GM23338 (cell line): ENCODE measurements at regions not wholly inside any gene's neighbourhood (a gene's known extent, or its start where the extent isn't known, plus 50 kb on each side); places are given as distances from the start of the nearest gene placed in this dataset.

ENCODE experiments used
- ATAC-seq: fragments of 200-7000 bp; cut with Tn5 transposase; 3 replicates; pipeline ENCODE4 v1.9.1; 2020
- DNase-seq: peaks from one replicate; pipeline ENCODE4 v3.0.0-alpha.2; 2015; ENCODE audit warnings: low spot score
- H2AFZ ChIP-seq: fragments of 200-600 bp; sonication (generic); 2 replicates; pipeline ENCODE4 v1.8.0; 2016; ENCODE audit warnings: antibody characterized with exemption, mild to moderate bottlenecking, moderate library complexity
- H3F3A ChIP-seq: fragments of 200-600 bp; sonication (generic); replicated peaks from 2 replicates; pipeline ENCODE4 v1.8.0; 2017; ENCODE audit warnings: antibody characterized with exemption, mixed run types, low read depth
- H3K27ac ChIP-seq: fragments of 200-600 bp; sonication (generic); 2 replicates; pipeline ENCODE4 v1.6.1; 2016; ENCODE audit warnings: low read depth
- H3K27me3 ChIP-seq: fragments of 200-600 bp; sonication (generic); 2 replicates; pipeline ENCODE4 v1.8.0; 2016; ENCODE audit warnings: mild to moderate bottlenecking, mixed run types, moderate library complexity; ENCODE audit not compliant: insufficient read depth
- H3K36me3 ChIP-seq: fragments of 200-600 bp; sonication (generic); 2 replicates; pipeline ENCODE4 v1.8.0; 2016; ENCODE audit warnings: mild to moderate bottlenecking; ENCODE audit not compliant: insufficient read depth
- H3K4me1 ChIP-seq: fragments of 200-600 bp; sonication (generic); 2 replicates; pipeline ENCODE4 v1.8.0; 2016; ENCODE audit warnings: mild to moderate bottlenecking, moderate library complexity; ENCODE audit not compliant: insufficient read depth
- H3K4me2 ChIP-seq: fragments of 200-600 bp; sonication (generic); 2 replicates; pipeline ENCODE4 v1.7.1; 2017; ENCODE audit warnings: mixed run types
- H3K4me3 ChIP-seq: fragments of 200-600 bp; sonication (generic); 2 replicates; pipeline ENCODE4 v1.6.1; 2016; ENCODE audit warnings: mixed run types
- H3K79me2 ChIP-seq: fragments of 200-600 bp; sonication (generic); replicated peaks from 2 replicates; pipeline ENCODE4 v1.8.0; 2017; ENCODE audit warnings: mild to moderate bottlenecking; ENCODE audit not compliant: insufficient read depth
- H3K9me2 ChIP-seq: fragments of 200-600 bp; sonication (generic); 2 replicates; pipeline ENCODE4 v1.8.0; 2017; ENCODE audit not compliant: insufficient read depth
- H4K20me1 ChIP-seq: fragments of 200-600 bp; sonication (generic); replicated peaks from 2 replicates; pipeline ENCODE4 v1.8.0; 2017; ENCODE audit warnings: mild to moderate bottlenecking; ENCODE audit not compliant: insufficient read depth
- H3K27ac Mint-ChIP-seq: 2 replicates; pipeline ENCODE4 v1.8.0; 2020; ENCODE audit warnings: inconsistent platforms, mild to moderate bottlenecking, moderate library complexity, mixed read lengths
- H3K27me3 Mint-ChIP-seq: 3 replicates; pipeline ENCODE4 v1.8.0; 2022; ENCODE audit warnings: low read depth, mild to moderate bottlenecking, moderate library complexity, mixed read lengths, inconsistent platforms; ENCODE audit not compliant: insufficient read depth, poor library complexity
- H3K36me3 Mint-ChIP-seq: 3 replicates; pipeline ENCODE4 v1.8.0; 2021; ENCODE audit warnings: low read depth, mild to moderate bottlenecking, inconsistent platforms, moderate library complexity, mixed read lengths
- H3K4me1 Mint-ChIP-seq: 3 replicates; pipeline ENCODE4 v1.8.0; 2020; ENCODE audit warnings: mild to moderate bottlenecking, inconsistent platforms, mixed read lengths
- H3K4me3 Mint-ChIP-seq: 3 replicates; pipeline ENCODE4 v1.8.0; 2021; ENCODE audit warnings: moderate library complexity, mild to moderate bottlenecking, inconsistent platforms, mixed read lengths
- H3K9me3 Mint-ChIP-seq: 3 replicates; pipeline ENCODE4 v1.8.0; 2020; ENCODE audit warnings: moderate library complexity, mild to moderate bottlenecking, inconsistent platforms, mixed read lengths
- EZH2 ChIP-seq: fragments of 200-600 bp; sonication (generic); IDR thresholded peaks from one replicate; pipeline ENCODE4 v1.8.0; 2017; ENCODE audit warnings: antibody characterized with exemption, mild to moderate bottlenecking, low read depth; ENCODE audit not compliant: unreplicated experiment
- EZH2phosphoT487 ChIP-seq: fragments of 200-600 bp; sonication (generic); IDR thresholded peaks from one replicate; pipeline ENCODE4 v1.8.1; 2018; ENCODE audit warnings: antibody characterized with exemption; ENCODE audit not compliant: unreplicated experiment
- JUNB ChIP-seq: IDR thresholded peaks from one replicate; pipeline ENCODE4 v1.6.1; 2016; ENCODE audit warnings: antibody characterized with exemption; ENCODE audit not compliant: unreplicated experiment
- POLR2AphosphoS5 ChIP-seq: IDR thresholded peaks from 2 replicates; pipeline ENCODE4 v1.6.1; 2016; ENCODE audit warnings: antibody characterized with exemption, low read depth
- STAT1 ChIP-seq: IDR thresholded peaks from one replicate; pipeline ENCODE4 v1.6.1; 2016; ENCODE audit warnings: antibody characterized with exemption; ENCODE audit not compliant: unreplicated experiment
- ZNF114 ChIP-seq: fragments of 250-450 bp; sonication (Bioruptor Pico); IDR thresholded peaks from 2 replicates; pipeline ENCODE4 v1.5.0; 2020; ENCODE audit warnings: mild to moderate bottlenecking, moderate library complexity
- ZNF331 ChIP-seq: fragments of 250-450 bp; sonication (Bioruptor Pico); IDR thresholded peaks from 2 replicates; pipeline ENCODE4 v1.5.0; 2020; ENCODE audit warnings: low read depth, mild to moderate bottlenecking, moderate library complexity
- TF ChIP-seq, protein P1 (sequence below): fragments of 250-450 bp; sonication (Bioruptor Pico); IDR thresholded peaks from 2 replicates; pipeline ENCODE4 v1.5.0; 2020; ENCODE audit warnings: mild to moderate bottlenecking, moderate library complexity
- TF ChIP-seq, protein P2 (sequence below), 2 experiments: fragments of 200-600 bp in 1 of 2; sonication (generic) in 1 of 2; conservative IDR thresholded peaks; 2 replicates each; pipeline versions ENCODE4 v1.5.1 to v1.6.1; 2016 to 2017; ENCODE audit warnings: antibody characterized with exemption in 2 of 2, low read depth in 2 of 2, mild to moderate bottlenecking in 2 of 2, moderate library complexity in 1 of 2
- TF ChIP-seq, protein P3 (sequence below): IDR thresholded peaks from one replicate; pipeline ENCODE4 v1.6.1; 2018; ENCODE audit warnings: antibody characterized with exemption; ENCODE audit not compliant: unreplicated experiment
- TF ChIP-seq, protein P4 (sequence below): IDR thresholded peaks from 2 replicates; pipeline ENCODE4 v1.6.1; 2016; ENCODE audit warnings: antibody characterized with exemption

DNA sequence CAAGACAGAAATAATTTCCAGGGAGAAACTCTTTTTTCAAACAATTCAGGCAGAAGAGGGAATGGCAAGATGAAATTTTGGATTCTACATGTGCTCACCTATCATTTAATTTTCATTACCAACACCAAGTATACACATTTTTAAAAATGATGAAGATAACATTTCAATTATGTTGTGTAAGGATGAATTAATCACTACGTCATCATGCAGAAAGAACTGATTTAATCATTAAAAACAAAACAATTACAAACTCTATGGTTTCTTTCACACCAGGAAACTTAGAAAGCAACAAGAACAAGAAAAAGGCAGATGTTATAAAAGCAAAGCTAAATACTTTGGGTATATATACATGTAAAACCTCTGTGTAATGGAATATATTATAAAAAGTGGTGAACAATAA, 668.5 kb downstream of the NCAM2 start:
- Histone ChIP-seq H3K4me3 (no peak overlapping the region), H3K79me2 (no peaks in the 10 kb centered on the region), H4K20me1 (no peaks in the 10 kb centered on the region), H3K27me3 (no peaks in the 10 kb centered on the region), H2AFZ (no peak overlapping the region), H3K27ac (no peak overlapping the region), H3K4me2 (no peak overlapping the region), H3K9me2 (no peaks in the 10 kb centered on the region), H3F3A (no peaks in the 10 kb centered on the region), H3K4me1 (no peaks in the 10 kb centered on the region), H3K36me3 (no peaks in the 10 kb centered on the region)
- DNase-seq (no peak), ATAC-seq (no peak)
- H3K36me3 Mint-ChIP-seq, result no peaks in the 10 kb centered on the region
- TF ChIP-seq, protein P1, sequence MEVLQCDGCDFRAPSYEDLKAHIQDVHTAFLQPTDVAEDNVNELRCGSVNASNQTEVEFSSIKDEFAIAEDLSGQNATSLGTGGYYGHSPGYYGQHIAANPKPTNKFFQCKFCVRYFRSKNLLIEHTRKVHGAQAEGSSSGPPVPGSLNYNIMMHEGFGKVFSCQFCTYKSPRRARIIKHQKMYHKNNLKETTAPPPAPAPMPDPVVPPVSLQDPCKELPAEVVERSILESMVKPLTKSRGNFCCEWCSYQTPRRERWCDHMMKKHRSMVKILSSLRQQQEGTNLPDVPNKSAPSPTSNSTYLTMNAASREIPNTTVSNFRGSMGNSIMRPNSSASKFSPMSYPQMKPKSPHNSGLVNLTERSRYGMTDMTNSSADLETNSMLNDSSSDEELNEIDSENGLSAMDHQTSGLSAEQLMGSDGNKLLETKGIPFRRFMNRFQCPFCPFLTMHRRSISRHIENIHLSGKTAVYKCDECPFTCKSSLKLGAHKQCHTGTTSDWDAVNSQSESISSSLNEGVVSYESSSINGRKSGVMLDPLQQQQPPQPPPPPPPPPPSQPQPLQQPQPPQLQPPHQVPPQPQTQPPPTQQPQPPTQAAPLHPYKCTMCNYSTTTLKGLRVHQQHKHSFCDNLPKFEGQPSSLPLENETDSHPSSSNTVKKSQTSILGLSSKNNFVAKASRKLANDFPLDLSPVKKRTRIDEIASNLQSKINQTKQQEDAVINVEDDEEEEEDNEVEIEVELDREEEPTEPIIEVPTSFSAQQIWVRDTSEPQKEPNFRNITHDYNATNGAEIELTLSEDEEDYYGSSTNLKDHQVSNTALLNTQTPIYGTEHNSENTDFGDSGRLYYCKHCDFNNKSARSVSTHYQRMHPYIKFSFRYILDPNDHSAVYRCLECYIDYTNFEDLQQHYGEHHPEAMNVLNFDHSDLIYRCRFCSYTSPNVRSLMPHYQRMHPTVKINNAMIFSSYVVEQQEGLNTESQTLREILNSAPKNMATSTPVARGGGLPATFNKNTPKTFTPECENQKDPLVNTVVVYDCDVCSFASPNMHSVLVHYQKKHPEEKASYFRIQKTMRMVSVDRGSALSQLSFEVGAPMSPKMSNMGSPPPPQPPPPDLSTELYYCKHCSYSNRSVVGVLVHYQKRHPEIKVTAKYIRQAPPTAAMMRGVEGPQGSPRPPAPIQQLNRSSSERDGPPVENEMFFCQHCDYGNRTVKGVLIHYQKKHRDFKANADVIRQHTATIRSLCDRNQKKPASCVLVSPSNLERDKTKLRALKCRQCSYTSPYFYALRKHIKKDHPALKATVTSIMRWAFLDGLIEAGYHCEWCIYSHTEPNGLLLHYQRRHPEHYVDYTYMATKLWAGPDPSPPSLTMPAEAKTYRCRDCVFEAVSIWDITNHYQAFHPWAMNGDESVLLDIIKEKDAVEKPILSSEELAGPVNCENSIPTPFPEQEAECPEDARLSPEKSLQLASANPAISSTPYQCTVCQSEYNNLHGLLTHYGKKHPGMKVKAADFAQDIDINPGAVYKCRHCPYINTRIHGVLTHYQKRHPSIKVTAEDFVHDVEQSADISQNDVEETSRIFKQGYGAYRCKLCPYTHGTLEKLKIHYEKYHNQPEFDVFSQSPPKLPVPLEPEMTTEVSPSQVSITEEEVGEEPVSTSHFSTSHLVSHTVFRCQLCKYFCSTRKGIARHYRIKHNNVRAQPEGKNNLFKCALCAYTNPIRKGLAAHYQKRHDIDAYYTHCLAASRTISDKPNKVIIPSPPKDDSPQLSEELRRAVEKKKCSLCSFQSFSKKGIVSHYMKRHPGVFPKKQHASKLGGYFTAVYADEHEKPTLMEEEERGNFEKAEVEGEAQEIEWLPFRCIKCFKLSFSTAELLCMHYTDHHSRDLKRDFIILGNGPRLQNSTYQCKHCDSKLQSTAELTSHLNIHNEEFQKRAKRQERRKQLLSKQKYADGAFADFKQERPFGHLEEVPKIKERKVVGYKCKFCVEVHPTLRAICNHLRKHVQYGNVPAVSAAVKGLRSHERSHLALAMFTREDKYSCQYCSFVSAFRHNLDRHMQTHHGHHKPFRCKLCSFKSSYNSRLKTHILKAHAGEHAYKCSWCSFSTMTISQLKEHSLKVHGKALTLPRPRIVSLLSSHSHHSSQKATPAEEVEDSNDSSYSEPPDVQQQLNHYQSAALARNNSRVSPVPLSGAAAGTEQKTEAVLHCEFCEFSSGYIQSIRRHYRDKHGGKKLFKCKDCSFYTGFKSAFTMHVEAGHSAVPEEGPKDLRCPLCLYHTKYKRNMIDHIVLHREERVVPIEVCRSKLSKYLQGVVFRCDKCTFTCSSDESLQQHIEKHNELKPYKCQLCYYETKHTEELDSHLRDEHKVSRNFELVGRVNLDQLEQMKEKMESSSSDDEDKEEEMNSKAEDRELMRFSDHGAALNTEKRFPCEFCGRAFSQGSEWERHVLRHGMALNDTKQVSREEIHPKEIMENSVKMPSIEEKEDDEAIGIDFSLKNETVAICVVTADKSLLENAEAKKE (CRISPR knock-in tag), result no peak
- TF ChIP-seq EZH2phosphoT487 (no peak), EZH2 (no peak), STAT1 (no peak), JUNB (no peak), POLR2AphosphoS5 (no peak), ZNF331 (CRISPR knock-in tag) (no peak), ZNF114 (CRISPR knock-in tag) (no peak)
- TF ChIP-seq, protein P2, sequence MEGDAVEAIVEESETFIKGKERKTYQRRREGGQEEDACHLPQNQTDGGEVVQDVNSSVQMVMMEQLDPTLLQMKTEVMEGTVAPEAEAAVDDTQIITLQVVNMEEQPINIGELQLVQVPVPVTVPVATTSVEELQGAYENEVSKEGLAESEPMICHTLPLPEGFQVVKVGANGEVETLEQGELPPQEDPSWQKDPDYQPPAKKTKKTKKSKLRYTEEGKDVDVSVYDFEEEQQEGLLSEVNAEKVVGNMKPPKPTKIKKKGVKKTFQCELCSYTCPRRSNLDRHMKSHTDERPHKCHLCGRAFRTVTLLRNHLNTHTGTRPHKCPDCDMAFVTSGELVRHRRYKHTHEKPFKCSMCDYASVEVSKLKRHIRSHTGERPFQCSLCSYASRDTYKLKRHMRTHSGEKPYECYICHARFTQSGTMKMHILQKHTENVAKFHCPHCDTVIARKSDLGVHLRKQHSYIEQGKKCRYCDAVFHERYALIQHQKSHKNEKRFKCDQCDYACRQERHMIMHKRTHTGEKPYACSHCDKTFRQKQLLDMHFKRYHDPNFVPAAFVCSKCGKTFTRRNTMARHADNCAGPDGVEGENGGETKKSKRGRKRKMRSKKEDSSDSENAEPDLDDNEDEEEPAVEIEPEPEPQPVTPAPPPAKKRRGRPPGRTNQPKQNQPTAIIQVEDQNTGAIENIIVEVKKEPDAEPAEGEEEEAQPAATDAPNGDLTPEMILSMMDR (conservative IDR thresholded peaks at IDR 0.05; ENCODE audit: low read depth in 2 of 2), result no peak
- TF ChIP-seq, protein P3, sequence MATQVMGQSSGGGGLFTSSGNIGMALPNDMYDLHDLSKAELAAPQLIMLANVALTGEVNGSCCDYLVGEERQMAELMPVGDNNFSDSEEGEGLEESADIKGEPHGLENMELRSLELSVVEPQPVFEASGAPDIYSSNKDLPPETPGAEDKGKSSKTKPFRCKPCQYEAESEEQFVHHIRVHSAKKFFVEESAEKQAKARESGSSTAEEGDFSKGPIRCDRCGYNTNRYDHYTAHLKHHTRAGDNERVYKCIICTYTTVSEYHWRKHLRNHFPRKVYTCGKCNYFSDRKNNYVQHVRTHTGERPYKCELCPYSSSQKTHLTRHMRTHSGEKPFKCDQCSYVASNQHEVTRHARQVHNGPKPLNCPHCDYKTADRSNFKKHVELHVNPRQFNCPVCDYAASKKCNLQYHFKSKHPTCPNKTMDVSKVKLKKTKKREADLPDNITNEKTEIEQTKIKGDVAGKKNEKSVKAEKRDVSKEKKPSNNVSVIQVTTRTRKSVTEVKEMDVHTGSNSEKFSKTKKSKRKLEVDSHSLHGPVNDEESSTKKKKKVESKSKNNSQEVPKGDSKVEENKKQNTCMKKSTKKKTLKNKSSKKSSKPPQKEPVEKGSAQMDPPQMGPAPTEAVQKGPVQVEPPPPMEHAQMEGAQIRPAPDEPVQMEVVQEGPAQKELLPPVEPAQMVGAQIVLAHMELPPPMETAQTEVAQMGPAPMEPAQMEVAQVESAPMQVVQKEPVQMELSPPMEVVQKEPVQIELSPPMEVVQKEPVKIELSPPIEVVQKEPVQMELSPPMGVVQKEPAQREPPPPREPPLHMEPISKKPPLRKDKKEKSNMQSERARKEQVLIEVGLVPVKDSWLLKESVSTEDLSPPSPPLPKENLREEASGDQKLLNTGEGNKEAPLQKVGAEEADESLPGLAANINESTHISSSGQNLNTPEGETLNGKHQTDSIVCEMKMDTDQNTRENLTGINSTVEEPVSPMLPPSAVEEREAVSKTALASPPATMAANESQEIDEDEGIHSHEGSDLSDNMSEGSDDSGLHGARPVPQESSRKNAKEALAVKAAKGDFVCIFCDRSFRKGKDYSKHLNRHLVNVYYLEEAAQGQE, result no peak
- TF ChIP-seq, protein P4, sequence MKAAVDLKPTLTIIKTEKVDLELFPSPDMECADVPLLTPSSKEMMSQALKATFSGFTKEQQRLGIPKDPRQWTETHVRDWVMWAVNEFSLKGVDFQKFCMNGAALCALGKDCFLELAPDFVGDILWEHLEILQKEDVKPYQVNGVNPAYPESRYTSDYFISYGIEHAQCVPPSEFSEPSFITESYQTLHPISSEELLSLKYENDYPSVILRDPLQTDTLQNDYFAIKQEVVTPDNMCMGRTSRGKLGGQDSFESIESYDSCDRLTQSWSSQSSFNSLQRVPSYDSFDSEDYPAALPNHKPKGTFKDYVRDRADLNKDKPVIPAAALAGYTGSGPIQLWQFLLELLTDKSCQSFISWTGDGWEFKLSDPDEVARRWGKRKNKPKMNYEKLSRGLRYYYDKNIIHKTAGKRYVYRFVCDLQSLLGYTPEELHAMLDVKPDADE, result no peak
- no peaks in the 10 kb centered on the region for H3K4me1 Mint-ChIP-seq
- no peak overlapping the region for H3K4me3 Mint-ChIP-seq
- H3K27ac Mint-ChIP-seq, result no peak overlapping the region
- H3K9me3 Mint-ChIP-seq, result peaks cover 3% of the 10 kb centered on the region; the same call in 1 of the 3 replicates
- no peaks in the 10 kb centered on the region for H3K27me3 Mint-ChIP-seq
